Germinal center (tissue), 1 donor: ENCODE measurements at regions not wholly inside any gene's neighbourhood (a gene's known extent, or its start where the extent isn't known, plus 50 kb on each side); places are given as distances from the start of the nearest gene placed in this dataset.
"Not testable (repeated sequence)": the region's sequence is repeated elsewhere in the genome, so short reads cannot be mapped to it uniquely, and the experiment has no call there.

ENCODE experiments used
- DNase-seq: peaks from one replicate; pipeline ENCODE4 v3.0.0; 2012; ENCODE audit warnings: mixed read lengths, low spot score

- not testable (repeated sequence) for DNase-seq
Measured at GRCh38 chr5:36782612-36783011, 94.0 kb upstream of the NIPBL start.

GRCh38 chr5:36786448-36787012 lies 90.0 kb upstream of the NIPBL start:
- DNase-seq, result no peak

- no peak for DNase-seq
Measured at GRCh38 chr5:36787365-36788093, 89.0 kb upstream of the NIPBL start.

GRCh38 chr5:36790847-36791246 lies 85.7 kb upstream of the NIPBL start:
- no peak for DNase-seq

DNA sequence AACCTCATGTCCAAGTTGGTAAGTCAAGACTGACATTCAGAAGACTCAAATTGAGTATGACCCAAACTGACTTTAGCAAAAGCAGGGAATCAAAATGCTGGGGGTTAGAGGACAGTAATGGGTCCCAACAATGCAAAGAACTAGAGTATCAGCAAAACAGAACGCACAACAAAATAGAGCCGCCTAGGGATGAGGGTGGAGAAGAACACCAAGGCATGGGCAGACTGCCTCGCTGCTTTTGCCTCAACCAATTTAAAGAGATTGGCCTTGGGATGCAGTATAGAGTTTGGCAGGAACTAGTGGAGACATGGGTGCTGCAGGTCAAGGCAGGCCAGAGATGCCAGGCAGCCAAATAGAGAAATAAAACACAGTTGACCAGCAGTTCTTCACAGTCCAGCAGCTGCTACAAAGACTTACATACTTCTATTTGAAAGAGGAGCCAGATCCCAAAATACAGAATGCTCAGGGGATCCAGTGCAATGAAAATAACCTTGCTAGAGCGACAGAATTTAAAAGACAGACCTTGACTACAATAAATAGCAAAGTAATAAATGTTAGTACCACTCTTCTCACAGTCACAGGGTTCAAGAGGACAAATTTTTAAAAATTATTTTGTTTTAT lies 83.9 kb upstream of the NIPBL start:
- no peak for DNase-seq

GRCh38 chr5:36795366-36795765 lies 81.2 kb upstream of the NIPBL start:
- no peak for DNase-seq

DNA sequence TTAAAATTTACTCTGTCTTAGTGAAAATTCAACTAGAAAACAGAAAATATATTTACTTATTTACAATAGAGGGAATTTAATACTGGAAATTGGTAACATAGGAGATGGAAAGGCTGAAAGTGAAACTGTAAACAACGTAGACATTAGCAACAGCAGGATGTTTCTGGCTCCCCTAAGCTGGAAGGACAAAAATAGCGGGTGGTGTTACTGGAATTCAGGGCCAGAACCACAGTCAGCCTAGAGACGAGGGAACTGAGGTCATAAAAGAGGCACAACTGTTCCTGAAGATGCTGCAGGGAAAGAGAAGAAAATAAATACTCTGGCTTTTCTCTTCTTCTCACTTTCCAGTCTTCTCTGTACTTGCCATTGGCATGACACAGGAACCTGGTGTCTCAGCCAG lies 80.4 kb upstream of the NIPBL start:
- no peak for DNase-seq

- DNase-seq, result no peak
Measured at GRCh38 chr5:36801523-36801922, 75.0 kb upstream of the NIPBL start.

- DNase-seq, result no peak
Measured at GRCh38 chr5:36802187-36802586, 74.4 kb upstream of the NIPBL start.

- not testable (repeated sequence) for DNase-seq
Measured at GRCh38 chr5:36813249-36813648, 63.3 kb upstream of the NIPBL start.

DNA sequence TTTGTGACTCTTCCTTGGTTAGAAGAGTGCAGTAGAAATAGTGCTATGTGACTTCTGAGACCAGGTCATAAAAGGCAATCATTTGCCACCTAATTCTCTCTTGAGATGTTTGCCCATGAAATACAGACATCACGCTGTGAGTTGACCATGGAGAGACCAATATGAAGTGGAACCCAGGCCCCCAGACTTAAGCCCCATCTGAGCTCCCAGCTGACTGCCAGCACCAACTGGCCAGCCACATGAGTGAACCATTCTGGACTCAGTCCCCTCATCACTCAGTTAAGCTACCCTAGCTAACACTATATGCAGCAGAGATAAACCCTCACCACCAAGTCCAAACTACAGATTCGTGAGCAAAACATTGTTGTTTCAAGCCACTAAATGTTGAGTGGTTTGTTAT lies 60.7 kb upstream of the NIPBL start:
- DNase-seq, result no peak

- no peak for DNase-seq
Measured at GRCh38 chr5:36820900-36821299, 55.7 kb upstream of the NIPBL start.

DNA sequence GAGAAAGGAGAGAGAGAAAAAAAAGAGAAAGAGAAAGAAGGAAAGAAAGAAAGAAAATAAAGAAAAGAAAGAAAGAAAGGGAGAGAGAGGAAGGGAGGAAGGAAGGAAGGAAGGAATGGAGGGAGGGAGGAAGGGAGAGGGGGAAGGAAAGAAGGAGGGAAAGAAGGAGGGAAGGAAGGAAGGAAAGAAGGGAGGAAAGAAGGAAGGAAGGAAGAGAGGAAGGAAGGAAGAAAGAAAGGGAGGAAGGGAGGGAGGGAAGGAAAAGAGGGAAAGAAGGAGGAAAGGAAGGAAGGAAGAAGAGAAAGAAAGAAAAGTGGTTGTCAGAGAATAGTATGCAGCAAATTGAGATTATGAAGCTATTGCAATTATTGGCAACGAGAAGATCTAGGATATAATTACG lies 49.9 kb upstream of the NIPBL start:
- DNase-seq, result no peak
